PC-9 (cell line): ENCODE measurements at regions not wholly inside any gene's neighbourhood (a gene's known extent, or its start where the extent isn't known, plus 50 kb on each side); places are given as distances from the start of the nearest gene placed in this dataset.

Experiments used
- BruUV-seq: library from RNA; stranded (reverse); fragments of 400-500 nt; replicated peaks from 2 replicates; lab custom pipeline; 2021; lab: Mats Ljungman, UMichigan
- CTCF ChIA-PET: fragments of 300-600 bp; sonication (Branson Sonifier 250); formaldehyde crosslinking; loops from one replicate; lab custom pipeline; 2022; ENCODE audit warnings: antibody characterized with exemption; lab: Charles Lee
- POLR2A ChIA-PET: fragments of 300-600 bp; sonication (Branson Sonifier 250); formaldehyde crosslinking; loops from one replicate; lab custom pipeline; 2022; ENCODE audit warnings: antibody characterized with exemption; ENCODE audit not compliant: unreplicated experiment; lab: Charles Lee
- DNase-seq, 2 experiments: peaks; one replicate each; pipeline versions ENCODE4 v3.0.0 to v3.0.0-alpha.2; 2015 to 2022; ENCODE audit warnings: mixed read lengths in 1 of 2
- H2AFZ ChIP-seq: fragments of 200-600 bp; sonication (generic); 2 replicates; pipeline ENCODE4 v1.8.1; 2017; ENCODE audit warnings: antibody characterized with exemption
- H3F3A ChIP-seq: fragments of 200-600 bp; sonication (generic); 2 replicates; pipeline ENCODE4 v1.8.1; 2017; ENCODE audit warnings: antibody characterized with exemption, mild to moderate bottlenecking, low read depth; ENCODE audit not compliant: insufficient read depth
- H3K27ac ChIP-seq: fragments of 200-600 bp; sonication (generic); 2 replicates; pipeline ENCODE4 v1.6.1; 2016; ENCODE audit warnings: mixed run types
- H3K27me3 ChIP-seq: fragments of 200-600 bp; sonication (generic); 2 replicates; pipeline ENCODE4 v1.6.1; 2016; ENCODE audit warnings: low read depth, mixed run types; ENCODE audit not compliant: insufficient read depth
- H3K36me3 ChIP-seq: fragments of 200-600 bp; sonication (generic); 2 replicates; pipeline ENCODE4 v1.6.1; 2016; ENCODE audit warnings: low read depth, mixed run types
- H3K4me1 ChIP-seq: fragments of 200-600 bp; sonication (generic); replicated peaks from 2 replicates; pipeline ENCODE4 v1.6.1; 2016; ENCODE audit warnings: mixed run types; ENCODE audit not compliant: insufficient read depth
- H3K4me2 ChIP-seq: fragments of 200-600 bp; sonication (generic); 2 replicates; pipeline ENCODE4 v1.6.1; 2017; ENCODE audit warnings: mixed run types
- H3K4me3 ChIP-seq: fragments of 200-600 bp; sonication (generic); 2 replicates; pipeline ENCODE4 v1.6.1; 2016; ENCODE audit warnings: mixed run types
- H3K79me2 ChIP-seq: fragments of 200-600 bp; sonication (generic); 2 replicates; pipeline ENCODE4 v1.6.1; 2017; ENCODE audit warnings: low read depth, mixed run types
- H3K9me2 ChIP-seq: fragments of 200-600 bp; sonication (generic); 2 replicates; pipeline ENCODE4 v1.8.1; 2017; ENCODE audit warnings: mild to moderate bottlenecking; ENCODE audit not compliant: insufficient read depth
- H3K9me3 ChIP-seq: fragments of 200-600 bp; sonication (generic); 2 replicates; pipeline ENCODE4 v1.8.1; 2016; ENCODE audit warnings: low read depth; ENCODE audit not compliant: insufficient read depth
- H4K20me1 ChIP-seq: fragments of 200-600 bp; sonication (generic); 2 replicates; pipeline ENCODE4 v1.8.1; 2017; ENCODE audit not compliant: insufficient read depth
- CTCF ChIP-seq: fragments of 200-600 bp; sonication (generic); conservative IDR thresholded peaks from 2 replicates; pipeline ENCODE4 v1.6.1; 2017; ENCODE audit warnings: mixed run types, antibody characterized with exemption, mild to moderate bottlenecking, moderate library complexity
- EZH2 ChIP-seq: fragments of 200-600 bp; sonication (generic); IDR thresholded peaks from 2 replicates; pipeline ENCODE4 v1.8.0; 2017; ENCODE audit warnings: antibody characterized with exemption, low read depth
- intact Hi-C: fragments of 100-400 bp; cut with micrococcal nuclease; formaldehyde crosslinking; loops from one replicate; pipeline ENCODE4 v1.10.0; 2022; ENCODE audit not compliant: unreplicated experiment

GRCh38 chr3:64398006-64398405 lies 172.7 kb upstream of the PRICKLE2 start:
- ChIA-PET POLR2A (no interaction called here), CTCF (no interaction called here)
- no peak for TF ChIP-seq CTCF
- no peak for TF ChIP-seq EZH2
- DNase-seq, result no peak
- Histone ChIP-seq H3K27me3 (no peaks in the 10 kb centered on the region), H3K4me3 (no peak overlapping the region), H3K9me2 (no peaks in the 10 kb centered on the region), H2AFZ (no peak overlapping the region), H3K4me1 (no peaks in the 10 kb centered on the region), H3K27ac (no peak overlapping the region), H3F3A (no peaks in the 10 kb centered on the region), H3K9me3 (no peaks in the 10 kb centered on the region), H4K20me1 (no peaks in the 10 kb centered on the region), H3K79me2 (no peaks in the 10 kb centered on the region), H3K36me3 (no peaks in the 10 kb centered on the region), H3K4me2 (no peak overlapping the region)
- no TSS peak for BruUV-seq
- intact Hi-C loops, result loop anchor here (2.0 to 5.0 kb wide), 2 partner anchors 46 to 131 kb away; no protein-coding TSS in a partner anchor

GRCh38 chr3:64397573-64397972 lies 172.3 kb upstream of the PRICKLE2 start:
- CTCF ChIA-PET, result interaction anchor here (0.7 kb wide), 1 partner anchor 80 kb away, joined by 7 read pairs; no protein-coding TSS in a partner anchor
- no peak for DNase-seq
- H3K79me2 ChIP-seq, result no peaks in the 10 kb centered on the region
- H3K9me3 ChIP-seq, result no peaks in the 10 kb centered on the region
- no peaks in the 10 kb centered on the region for H3K27me3 ChIP-seq
- no peak overlapping the region for H3K4me3 ChIP-seq
- no peak overlapping the region for H2AFZ ChIP-seq
- H3K4me2 ChIP-seq, result no peak overlapping the region
- H3K4me1 ChIP-seq, result no peaks in the 10 kb centered on the region
- no peaks in the 10 kb centered on the region for H3F3A ChIP-seq
- BruUV-seq, result no TSS peak
- TF ChIP-seq CTCF (no peak), EZH2 (no peak)
- POLR2A ChIA-PET, result no interaction called here
- H3K9me2 ChIP-seq, result no peaks in the 10 kb centered on the region
- no peaks in the 10 kb centered on the region for H4K20me1 ChIP-seq
- intact Hi-C loops, result loop anchor here (5.0 kb wide), 1 partner anchor 45 kb away; no protein-coding TSS in a partner anchor
- no peaks in the 10 kb centered on the region for H3K36me3 ChIP-seq
- no peak overlapping the region for H3K27ac ChIP-seq

- no peaks in the 10 kb centered on the region for H3F3A ChIP-seq
- TF ChIP-seq EZH2, result no peak
- TF ChIP-seq CTCF, result no peak
- DNase-seq, result no peak
- no peaks in the 10 kb centered on the region for H3K9me2 ChIP-seq
- CTCF ChIA-PET, result no interaction called here
- H3K27me3 ChIP-seq, result no peaks in the 10 kb centered on the region
- intact Hi-C loops, result loop anchor here (5.0 kb wide), 1 partner anchor 43 kb away; no protein-coding TSS in a partner anchor
- H3K36me3 ChIP-seq, result no peaks in the 10 kb centered on the region
- BruUV-seq, result no TSS peak
- no peaks in the 10 kb centered on the region for H4K20me1 ChIP-seq
- no peak overlapping the region for H3K27ac ChIP-seq
- H3K4me1 ChIP-seq, result no peaks in the 10 kb centered on the region
- H2AFZ ChIP-seq, result no peak overlapping the region
- H3K4me2 ChIP-seq, result no peak overlapping the region
- no peak overlapping the region for H3K4me3 ChIP-seq
- H3K9me3 ChIP-seq, result no peaks in the 10 kb centered on the region
- no peaks in the 10 kb centered on the region for H3K79me2 ChIP-seq
- POLR2A ChIA-PET, result no interaction called here
Measured at GRCh38 chr3:64395490-64395889, 170.2 kb upstream of the PRICKLE2 start.
